Ramos (cell line): ENCODE measurements at regions not wholly inside any gene's neighbourhood (a gene's known extent, or its start where the extent isn't known, plus 50 kb on each side); places are given as distances from the start of the nearest gene placed in this dataset.
"Not testable (repeated sequence)": the region's sequence is repeated elsewhere in the genome, so short reads cannot be mapped to it uniquely, and the experiment has no call there.

Experiments used
- in situ Hi-C: fragments of 300-500 bp; cut with MboI; formaldehyde crosslinking; loops from one replicate; pipeline ENCODE4 v1.14.3; 2022; ENCODE audit warnings: low sequenced_read_pairs; ENCODE audit not compliant: unreplicated experiment

DNA sequence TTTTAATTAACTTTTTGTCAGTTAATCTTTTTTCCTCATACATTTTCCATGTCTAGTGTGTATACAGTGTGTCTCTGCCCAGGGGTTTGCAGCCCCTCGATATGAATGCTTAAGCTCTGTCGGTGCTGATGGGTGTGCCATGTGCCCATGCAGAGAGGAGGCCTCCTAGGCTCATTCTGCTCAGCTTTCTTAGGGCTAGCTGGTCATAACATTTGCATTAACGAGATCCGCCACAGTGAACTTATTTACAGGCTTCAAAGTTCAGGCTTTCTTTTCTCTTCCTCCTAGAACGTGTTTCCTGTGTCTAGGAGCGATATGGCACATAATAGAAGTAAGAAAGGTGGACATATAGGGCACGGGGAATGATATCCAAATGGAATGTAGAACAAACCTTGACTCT is 783.3 kb downstream of the PLCL1 start:
- in situ Hi-C loops = no loop called here

DNA sequence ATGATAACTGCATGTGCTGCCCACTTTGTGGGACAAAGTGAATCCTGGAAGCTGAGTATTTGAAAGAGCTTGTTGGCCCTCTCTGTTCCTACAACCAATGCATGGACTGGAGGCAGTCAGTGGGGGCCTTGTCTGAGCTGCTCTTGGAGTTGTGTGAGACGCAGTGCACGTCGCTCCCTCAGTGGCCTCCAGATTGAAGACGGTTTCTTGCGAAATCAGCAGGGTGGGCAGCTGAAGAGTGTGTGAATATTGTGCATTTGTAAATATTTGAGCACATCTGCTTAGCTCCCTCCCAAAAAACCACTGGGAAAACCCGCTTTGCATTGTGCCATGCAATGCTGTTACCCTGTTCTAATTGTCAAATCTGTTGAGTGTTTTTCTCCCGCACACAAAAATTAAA is 782.8 kb downstream of the PLCL1 start:
- in situ Hi-C loops = no loop called here

DNA sequence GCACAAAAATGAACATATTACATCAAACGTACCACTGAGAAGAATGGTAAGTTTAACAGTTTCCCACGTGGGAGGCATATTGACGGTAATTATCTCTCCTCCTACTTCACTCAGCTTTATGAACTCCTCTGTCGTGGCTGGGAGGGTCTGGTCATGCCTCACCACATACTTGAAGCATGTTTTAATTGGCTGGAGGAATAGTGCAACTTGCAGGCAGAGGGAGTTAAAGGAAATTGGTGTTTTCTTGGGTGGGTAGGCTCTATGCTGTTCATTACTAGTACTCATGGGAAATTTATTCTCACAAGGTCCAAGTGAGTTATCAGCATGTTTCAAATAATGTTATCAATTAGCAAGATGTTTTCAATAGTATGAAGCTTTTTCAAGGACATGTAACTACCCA is 767.0 kb downstream of the PLCL1 start:
- in situ Hi-C loops = no loop called here

DNA sequence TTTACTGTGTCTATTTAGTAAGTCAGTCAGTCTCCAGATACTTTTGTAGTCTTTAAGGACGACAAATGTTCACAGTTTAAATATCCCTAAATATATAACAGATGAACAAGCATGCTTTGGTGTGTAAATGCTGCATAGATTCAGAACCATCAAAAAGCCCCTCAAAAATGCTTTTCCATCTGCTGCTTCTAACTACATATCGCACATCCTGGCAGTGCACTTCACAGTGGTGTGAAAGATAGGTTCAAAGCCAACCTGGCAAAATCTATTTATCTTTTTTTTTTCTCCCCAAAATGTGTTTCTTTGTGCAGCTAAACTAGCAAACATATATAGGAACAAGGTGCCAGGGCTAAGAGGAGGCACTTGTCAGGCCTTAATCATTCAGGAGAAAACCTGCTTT is 753.8 kb downstream of the PLCL1 start:
- in situ Hi-C loops = no loop called here

DNA sequence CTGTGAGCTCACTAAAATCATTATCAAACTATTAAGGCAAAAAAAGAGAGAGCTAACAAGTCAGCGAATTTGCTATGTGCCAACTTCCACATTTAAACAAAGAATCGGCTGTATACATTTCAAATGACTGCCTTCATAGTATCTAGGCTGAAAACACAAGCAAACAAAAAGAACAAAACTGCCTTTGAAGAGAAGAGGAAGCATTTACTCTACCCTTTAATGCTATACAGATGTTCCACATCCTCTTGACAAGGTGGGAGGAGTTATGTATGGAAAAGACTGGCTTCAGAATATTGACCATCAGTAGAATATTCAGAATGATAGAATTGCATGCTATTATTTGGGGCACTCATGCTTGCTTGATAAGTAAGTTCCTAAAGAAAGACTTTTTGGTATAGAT is 741.7 kb downstream of the PLCL1 start:
- in situ Hi-C loops = no loop called here

DNA sequence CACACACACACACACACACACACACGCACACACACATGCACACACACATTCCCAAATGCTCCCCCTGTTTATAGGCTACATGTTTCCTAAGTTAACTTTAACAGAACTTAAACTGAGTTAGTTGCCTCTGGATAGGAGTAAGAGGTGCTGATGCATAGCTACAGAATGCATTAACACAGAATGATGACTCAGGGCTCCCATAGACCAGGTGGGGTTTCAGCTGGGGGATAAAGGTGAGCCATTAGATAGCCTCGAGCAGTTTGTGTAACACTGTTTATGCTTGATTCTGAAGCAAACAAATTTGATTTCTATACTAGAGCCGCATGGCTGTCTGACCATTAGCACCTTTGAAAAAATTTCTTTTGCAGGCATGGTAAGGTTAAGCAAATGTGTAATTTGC is 741.0 kb downstream of the PLCL1 start:
- in situ Hi-C loops = no loop called here

DNA sequence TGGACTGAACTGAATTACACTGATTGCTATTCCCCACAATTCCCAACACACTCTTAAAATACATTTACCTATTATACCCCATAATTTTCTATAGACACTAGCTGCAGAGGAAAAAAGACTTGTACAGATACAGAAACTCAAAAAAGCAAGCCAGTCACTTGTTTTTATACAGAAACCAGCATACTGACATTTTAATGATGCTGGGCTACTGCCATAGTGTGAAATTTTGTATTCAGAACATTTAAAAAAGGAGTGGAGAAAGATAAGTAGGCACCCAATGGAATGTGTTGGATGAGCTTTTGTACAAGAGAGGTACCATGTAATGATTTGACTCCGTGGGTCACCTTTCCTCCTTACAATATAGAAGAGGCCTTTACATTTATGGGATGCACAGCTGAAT is 740.1 kb downstream of the PLCL1 start:
- in situ Hi-C loops = no loop called here

DNA sequence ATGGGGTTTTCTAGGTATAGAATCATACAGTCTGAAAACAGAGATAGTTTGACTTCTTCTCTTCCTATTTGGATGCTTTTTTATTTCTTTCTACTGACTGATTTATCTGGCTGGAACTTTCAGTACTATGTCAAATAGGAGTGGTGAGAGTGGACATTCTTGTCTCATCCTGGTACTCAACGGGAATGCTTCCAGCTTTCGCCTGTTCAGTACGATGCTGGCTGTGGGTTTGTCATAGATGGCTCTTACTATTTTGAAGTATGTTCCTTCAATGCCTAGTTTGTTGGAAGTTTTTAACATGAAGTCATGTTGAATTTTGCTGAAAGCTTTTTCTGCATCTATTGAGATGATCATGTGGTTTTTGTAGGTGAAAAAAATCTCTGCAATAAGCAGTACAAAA is 730.4 kb downstream of the PLCL1 start:
- in situ Hi-C loops = no loop called here

DNA sequence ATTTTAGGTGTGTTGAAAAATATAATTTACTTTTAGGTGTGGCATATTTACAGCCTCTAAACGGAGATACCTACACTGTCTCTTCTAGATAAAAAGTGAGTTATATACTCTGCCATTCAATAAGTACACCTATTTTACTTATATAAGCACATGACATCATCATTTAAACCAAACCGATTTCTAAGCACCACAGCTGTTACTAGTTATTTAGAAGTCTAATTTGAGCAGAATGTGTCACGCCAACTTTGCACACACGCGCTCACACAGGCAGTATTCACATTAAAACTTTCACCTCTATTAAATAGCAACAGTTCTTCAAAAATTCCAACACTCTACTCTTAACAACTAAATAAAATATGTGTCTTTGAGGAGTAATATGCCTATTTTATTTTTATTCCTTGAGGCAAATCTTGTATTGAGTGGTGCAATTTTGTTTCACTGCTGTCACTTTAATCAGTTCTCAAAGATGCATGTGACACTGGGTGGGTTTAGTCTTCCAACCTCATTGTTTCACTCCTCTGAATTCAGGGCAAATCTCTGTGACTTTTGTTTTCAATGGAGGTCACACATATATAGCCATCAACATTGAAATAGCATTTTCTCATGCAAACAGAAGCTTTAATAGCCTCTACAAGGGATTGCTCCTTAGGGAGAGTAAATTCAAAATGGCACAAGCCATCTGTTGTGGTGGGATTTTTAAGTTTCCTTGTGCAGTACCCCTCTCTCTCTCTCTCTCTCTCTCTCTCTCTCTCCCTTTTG is 721.0 kb downstream of the PLCL1 start:
- in situ Hi-C loops = no loop called here

DNA sequence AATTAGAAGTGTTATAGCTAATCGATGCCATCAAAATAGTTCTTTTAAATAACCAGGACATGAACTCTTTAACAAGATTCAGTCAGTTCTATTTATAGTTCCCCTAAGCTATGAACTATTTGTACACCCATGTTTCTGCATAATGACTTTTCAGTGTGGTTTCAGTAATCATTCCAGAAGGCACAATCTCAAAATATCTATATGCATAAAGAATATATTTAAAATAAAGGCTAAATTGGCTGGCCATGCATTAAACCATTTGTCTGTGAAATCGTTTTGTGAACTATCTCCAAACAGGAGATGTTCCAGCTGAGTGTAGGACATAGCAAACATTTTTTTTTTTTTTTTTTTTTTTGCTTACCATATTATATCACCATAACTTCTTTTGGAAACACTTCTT is 719.3 kb downstream of the PLCL1 start:
- in situ Hi-C loops = no loop called here

DNA sequence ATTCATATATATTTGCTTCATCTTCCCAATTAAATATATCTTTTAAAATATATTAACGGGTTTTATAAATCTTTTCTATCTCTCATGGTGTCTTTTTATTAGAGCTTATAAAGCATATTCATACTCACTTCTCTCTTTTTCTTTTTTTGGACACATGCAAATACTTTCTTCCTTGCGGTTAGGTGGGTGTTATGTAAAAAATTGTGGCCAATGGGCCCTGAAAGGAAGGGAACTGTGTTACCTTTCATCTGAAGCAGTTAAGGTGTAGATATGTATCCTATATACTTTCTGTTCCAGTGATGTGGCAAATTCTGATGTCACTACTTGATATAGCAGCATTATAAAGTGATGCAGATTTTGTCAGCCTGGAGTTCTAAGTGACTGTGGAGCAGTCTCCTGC is 714.5 kb downstream of the PLCL1 start:
- in situ Hi-C loops = no loop called here

DNA sequence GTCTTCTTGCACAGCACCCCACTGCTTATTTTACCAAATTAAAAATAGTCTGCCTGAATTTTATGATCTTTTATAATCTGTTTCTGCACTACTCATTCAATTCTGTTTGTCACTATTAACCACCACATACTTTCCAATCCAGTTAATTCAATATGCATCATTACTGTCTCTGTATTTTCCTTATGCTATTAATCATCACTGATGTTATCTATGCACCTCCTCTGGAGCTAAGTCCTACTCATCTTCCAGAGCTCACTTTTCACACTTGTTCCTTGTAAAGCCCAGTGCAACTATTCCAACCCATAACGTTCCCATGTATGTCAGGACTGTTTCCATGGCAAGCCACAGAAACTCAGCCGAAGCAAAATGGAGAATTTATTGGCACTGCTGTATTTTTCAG is 713.6 kb downstream of the PLCL1 start:
- in situ Hi-C loops = no loop called here

DNA sequence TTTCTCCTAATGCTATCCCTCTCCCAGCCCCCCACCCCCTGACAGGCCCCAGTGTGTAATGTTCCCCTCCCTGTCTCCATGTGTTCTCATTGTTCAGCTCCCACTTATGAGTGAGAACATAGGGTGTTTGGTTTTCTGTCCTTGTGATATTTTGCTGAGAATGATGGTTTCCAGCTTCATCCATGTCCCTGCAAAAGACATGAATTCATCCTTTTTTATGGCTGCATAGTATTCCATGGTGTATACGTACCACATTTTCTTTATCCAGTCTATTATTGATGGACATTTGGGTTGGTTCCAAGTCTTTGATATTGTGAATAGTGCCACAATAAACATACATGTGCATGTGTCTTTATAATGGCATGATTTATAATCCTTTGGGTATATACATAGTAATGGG is 704.2 kb downstream of the PLCL1 start:
- in situ Hi-C loops = not testable (repeated sequence)

DNA sequence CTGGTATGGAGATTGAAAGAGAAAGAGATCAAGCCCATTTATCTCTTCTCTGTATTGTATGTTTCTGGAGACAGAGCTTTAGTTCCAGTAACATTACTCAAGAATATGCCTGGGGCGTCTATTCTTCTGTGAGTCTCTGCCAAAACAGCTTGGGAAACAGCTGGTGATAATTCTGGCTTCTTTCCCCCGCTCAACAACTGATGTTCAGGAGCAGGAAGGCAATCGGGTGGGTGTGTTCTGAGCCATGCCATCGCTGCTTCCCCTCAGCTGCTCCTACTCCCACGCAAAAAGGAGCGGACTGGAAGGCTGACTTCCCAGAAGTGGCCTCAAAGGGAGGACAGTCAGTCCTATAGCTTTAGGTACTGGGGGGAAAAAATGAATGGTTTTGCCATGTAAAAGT is 695.1 kb downstream of the PLCL1 start:
- in situ Hi-C loops = no loop called here

DNA sequence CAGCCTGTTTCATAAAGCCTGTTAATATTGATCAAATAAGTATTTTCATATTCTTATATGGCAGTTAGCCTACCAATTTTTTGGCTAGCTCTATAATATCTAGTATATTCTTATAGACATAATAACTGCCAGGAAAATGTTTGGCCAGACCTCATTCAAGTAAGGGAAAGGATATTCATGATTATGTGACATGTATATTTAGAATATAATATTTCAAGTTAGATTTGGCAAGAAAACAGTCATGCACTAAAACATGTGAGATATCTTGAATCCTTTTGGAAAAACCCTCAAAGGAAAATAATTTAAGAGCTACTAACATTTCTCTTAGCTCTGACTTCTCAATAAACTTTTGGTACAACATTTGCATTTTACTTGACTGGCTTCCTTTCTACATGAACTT is 694.1 kb downstream of the PLCL1 start:
- in situ Hi-C loops = no loop called here

DNA sequence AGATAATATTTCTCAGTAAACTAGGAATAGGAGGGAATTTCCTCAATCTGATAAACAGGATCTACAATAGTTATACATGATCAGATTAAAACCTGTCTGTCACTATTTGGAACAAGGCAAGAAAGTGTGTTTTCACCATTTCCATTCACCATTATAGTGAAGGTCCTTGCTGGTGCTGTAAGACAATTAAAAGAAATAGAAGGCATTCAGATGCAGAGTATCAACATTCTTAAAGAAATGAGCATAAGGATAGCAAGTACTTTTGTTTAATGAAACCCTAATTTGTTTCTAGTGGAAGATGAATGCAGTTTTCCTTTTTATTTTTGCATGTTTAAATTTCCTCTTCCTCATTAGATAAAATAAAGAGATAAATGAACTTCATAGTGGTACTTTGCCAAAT is 693.7 kb downstream of the PLCL1 start:
- in situ Hi-C loops = no loop called here

DNA sequence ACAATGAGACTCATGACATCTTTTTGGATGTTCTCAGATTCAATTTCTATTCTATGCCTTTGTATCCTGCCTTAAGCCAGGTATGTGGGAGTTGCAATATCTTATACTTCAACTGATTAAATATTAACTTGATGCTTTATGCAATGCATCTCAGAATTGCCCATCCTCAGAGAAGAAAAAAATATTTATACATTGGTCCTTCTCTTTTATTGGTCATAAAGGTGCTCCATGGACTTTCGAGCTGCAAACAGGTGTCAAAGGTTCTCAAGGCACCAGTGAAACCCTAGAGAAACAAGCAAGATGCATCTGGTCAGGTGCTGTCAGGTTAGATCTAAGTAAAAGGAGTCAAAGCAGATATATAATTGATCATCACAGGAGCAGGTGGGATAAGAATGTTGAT is 690.5 kb downstream of the PLCL1 start:
- in situ Hi-C loops = no loop called here

DNA sequence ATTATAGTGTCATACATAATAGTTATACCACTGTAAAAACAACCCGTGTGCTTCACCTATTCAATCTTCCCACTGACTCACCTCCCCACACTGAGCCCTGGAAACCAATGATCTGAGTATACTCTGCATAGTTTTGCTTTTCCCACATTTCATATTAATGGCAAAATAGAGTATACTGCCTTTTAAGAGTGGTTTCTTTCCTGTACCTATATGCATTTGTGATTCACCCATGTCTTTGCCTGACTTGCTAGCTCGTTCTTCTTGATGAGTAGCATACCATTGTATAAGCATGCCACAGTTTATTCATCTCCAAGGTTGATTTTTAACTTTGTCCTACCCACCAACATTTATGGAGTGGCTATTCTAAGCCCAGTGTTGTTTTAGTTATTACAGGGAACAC is 686.4 kb downstream of the PLCL1 start:
- in situ Hi-C loops = no loop called here

DNA sequence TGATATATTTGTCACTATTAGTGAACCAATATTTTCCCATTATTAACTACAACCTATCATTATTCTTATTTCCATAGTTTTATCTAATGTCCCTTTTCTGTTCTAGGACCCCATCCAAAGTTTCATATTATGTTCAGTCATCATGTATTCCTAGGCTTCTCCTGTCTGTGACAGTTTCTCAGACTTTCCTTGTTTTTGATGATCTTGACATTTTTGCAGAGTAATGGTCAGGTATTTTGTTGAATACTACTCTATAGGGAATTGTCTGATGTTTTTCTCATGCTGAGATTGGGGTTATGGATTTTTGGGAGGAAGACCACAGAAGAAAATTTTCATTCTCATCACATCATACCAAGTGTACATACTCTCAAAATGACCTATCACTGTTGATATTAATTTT is 684.6 kb downstream of the PLCL1 start:
- in situ Hi-C loops = no loop called here

DNA sequence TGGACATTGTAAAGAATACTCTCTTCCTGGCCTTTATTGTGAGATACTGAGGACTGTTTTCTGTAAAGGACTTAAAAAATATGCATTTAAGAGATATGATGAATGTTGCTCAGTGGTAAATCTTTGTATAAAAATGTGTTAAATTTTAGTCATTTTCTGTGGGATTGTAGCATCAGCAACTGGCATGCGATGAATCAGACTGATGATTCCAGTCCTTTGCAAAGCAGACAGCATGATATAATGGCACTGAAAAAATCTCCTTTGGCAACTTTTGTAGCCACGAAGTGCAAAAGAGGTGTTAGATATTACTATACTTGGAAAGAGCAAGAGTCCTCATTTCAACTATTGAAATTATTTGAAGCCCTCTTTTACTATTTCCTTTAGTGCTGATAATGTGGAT is 678.7 kb downstream of the PLCL1 start:
- in situ Hi-C loops = no loop called here

DNA sequence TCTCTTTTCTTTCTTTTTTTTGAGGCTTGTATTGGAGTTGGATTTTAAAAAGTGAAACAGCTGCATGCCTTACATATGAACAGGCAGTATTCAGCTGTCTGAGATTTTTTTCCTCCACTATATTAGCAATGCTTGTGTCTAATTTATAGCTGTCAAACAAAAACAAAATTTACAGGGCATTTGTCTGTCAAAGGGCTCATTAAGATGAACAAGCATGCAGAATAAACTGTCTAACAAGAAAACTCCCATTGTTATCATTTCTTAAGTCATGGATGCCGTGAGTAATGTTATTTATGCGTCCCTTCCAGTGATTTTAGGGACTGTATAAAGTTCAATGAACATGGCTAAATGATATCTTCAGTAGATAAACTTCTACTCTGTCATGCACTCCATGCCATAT is 674.7 kb downstream of the PLCL1 start:
- in situ Hi-C loops = no loop called here

DNA sequence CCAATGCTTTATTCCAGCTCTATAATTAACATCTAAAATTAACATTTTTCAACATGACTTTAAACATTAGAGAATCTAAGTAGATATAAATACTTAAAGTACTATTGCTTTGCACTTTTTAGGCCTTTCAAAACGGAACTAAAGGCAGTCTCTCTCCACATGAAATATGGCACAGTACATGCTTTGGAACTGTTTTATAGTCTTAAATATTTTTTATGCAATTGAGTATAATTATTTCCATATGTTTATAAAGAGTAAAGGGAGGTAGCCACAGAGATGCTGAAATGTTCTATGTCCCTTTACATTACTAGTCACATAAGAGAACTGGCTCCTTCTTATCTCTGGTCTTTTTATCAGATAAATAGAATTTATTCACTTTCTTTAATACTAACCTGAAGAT is 674.0 kb downstream of the PLCL1 start:
- in situ Hi-C loops = no loop called here

DNA sequence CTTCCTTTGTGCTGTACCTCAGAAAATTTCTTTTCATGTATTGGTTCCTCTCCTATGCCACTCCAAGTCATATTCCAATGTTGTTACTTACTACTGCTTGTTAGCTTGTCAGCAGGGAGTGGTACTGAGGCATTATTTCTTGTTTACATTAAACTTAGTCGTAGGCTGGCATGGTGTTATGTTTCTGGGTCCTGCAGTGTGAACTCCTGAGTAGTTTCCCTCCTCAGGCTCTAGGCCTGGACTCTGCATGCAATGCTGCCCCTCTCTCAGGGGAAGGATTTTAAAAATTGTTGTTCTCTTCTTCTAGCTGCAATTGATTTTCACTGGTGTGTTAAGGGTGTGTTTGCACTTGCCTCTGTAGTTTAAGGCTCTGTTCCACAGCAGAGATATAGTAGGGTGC is 671.6 kb downstream of the PLCL1 start:
- in situ Hi-C loops = no loop called here
